Nephron (organoid): ENCODE measurements at regions not wholly inside any gene's neighbourhood (a gene's known extent, or its start where the extent isn't known, plus 50 kb on each side); places are given as distances from the start of the nearest gene placed in this dataset.
"Not testable (repeated sequence)": the region's sequence is repeated elsewhere in the genome, so short reads cannot be mapped to it uniquely, and the experiment has no call there.

Experiments
- H3K27ac Mint-ChIP-seq, 3 experiments: 2 replicates each; pipeline ENCODE4 v1.8.0; 2020; ENCODE audit warnings: mixed read lengths in 3 of 3, mild to moderate bottlenecking in 2 of 3, moderate library complexity in 1 of 3
- H3K27me3 Mint-ChIP-seq: 2 replicates; pipeline ENCODE4 v1.8.0; 2021; ENCODE audit warnings: low read depth, mild to moderate bottlenecking, moderate library complexity, mixed read lengths
- H3K36me3 Mint-ChIP-seq: 2 replicates; pipeline ENCODE4 v1.8.0; 2020; ENCODE audit warnings: low read depth, mixed read lengths
- H3K4me1 Mint-ChIP-seq: 2 replicates; pipeline ENCODE4 v1.8.0; 2020; ENCODE audit warnings: mixed read lengths
- H3K4me3 Mint-ChIP-seq, 3 experiments: 2 replicates each; pipeline ENCODE4 v1.8.0; 2020; ENCODE audit warnings: mild to moderate bottlenecking in 3 of 3, mixed read lengths in 3 of 3, moderate library complexity in 2 of 3
- H3K9me3 Mint-ChIP-seq: 2 replicates; pipeline ENCODE4 v1.8.0; 2020; ENCODE audit warnings: mixed read lengths
- CTCF ChIP-seq, 3 experiments: fragments of 200-600 bp; sonication (generic); IDR thresholded peaks; one replicate each; pipeline ENCODE4 v1.5.0; 2021; ENCODE audit warnings: antibody characterized with exemption in 3 of 3; ENCODE audit not compliant: unreplicated experiment in 3 of 3

DNA sequence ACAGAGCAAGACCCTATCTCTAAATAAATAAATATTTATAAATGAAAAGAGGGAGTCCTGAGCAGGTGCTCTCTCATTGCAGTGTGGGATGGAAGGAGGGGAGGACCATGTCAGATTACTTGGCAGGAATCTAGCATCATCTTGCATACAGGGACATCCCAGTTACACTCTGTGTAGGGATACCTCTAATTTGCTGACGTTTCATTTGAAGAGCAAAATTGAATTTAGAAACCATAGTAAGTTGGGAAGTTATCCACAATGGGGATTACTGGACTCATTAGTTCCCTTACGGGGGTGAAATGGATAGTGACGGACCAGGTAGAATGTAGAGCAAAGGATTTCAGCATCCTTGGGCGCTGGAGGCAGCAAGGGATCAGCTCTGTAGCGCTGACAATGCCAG lies 52.1 kb downstream of the ARHGEF18 start:
- H3K4me1 Mint-ChIP-seq, result peaks cover 24% of the 10 kb centered on the region
- no peak for TF ChIP-seq CTCF (IDR thresholded peaks at IDR 0.05; ENCODE audit: unreplicated experiment in 3 of 3)
- H3K9me3 Mint-ChIP-seq, result no peaks in the 10 kb centered on the region
- no peak overlapping the region for H3K4me3 Mint-ChIP-seq
- peaks cover 16% of the 10 kb centered on the region for H3K36me3 Mint-ChIP-seq
- peak overlapping the region in 1 of 3 experiments; percentile 67 for H3K27ac Mint-ChIP-seq
- H3K27me3 Mint-ChIP-seq, result no peaks in the 10 kb centered on the region

GRCh38 chr19:7401694-7402093 lies 53.0 kb downstream of the ARHGEF18 start:
- Mint-ChIP-seq H3K27me3 (no peaks in the 10 kb centered on the region), H3K27ac (no peak overlapping the region), H3K9me3 (no peaks in the 10 kb centered on the region), H3K36me3 (peaks cover 16% of the 10 kb centered on the region), H3K4me3 (no peak overlapping the region), H3K4me1 (peaks cover 19% of the 10 kb centered on the region)
- TF ChIP-seq CTCF (IDR thresholded peaks at IDR 0.05; ENCODE audit: unreplicated experiment in 3 of 3), result no peak

DNA sequence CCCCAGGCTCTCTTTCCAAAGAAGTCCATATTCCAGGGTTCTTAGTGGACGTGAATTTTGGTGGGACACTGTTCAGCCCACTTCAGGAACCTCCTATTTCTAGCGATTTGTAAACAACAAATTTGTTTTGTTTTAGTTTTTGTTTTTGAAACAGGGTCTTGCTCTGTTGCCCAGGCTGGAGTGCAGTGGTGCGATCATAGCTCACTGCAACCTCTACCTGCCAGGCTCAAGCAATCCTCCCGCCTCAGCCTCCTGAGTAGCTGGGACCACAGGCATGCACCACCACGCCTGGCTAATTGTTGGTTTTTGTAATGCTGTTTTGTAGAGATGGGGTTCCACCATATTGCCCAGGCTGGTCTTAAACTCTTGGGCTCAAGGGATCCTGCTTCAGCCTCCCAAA lies 56.7 kb downstream of the ARHGEF18 start:
- peak overlapping the region in 1 of 3 experiments; percentile 96 for H3K27ac Mint-ChIP-seq
- peaks cover 15% of the 10 kb centered on the region for H3K4me1 Mint-ChIP-seq
- not testable (repeated sequence) for H3K9me3 Mint-ChIP-seq, H3K4me3 Mint-ChIP-seq, H3K27me3 Mint-ChIP-seq
- H3K36me3 Mint-ChIP-seq, result peaks cover 16% of the 10 kb centered on the region

DNA sequence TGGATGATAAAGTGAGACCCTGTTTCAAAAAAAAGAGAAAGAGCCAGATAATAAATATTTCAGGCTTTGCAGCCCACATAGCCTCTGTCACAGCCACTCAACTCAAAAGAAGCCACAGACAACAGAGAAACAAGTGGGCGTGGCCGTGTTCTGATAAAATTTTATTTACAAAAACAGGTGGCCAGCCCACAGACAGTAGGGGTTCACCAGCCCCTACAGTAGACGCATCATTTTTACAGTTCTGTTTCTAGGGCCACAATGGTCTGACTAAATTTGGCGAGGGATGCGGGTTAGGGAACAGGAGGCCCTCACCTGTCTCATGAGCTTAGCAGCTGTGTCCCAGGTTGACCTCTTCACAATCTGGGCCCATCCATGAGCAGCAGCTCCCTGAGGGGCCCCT lies 59.5 kb downstream of the ARHGEF18 start:
- H3K27ac Mint-ChIP-seq, result peak overlapping the region in 1 of 3 experiments; percentile 48
- TF ChIP-seq CTCF (IDR thresholded peaks at IDR 0.05; ENCODE audit: unreplicated experiment in 3 of 3), result no peak
- no peaks in the 10 kb centered on the region for H3K9me3 Mint-ChIP-seq
- H3K27me3 Mint-ChIP-seq, result no peaks in the 10 kb centered on the region
- peaks cover 19% of the 10 kb centered on the region for H3K36me3 Mint-ChIP-seq
- peaks cover 13% of the 10 kb centered on the region for H3K4me1 Mint-ChIP-seq
- no peak overlapping the region for H3K4me3 Mint-ChIP-seq

GRCh38 chr19:7410946-7411345 lies 62.2 kb downstream of the ARHGEF18 start:
- Mint-ChIP-seq H3K27me3 (no peaks in the 10 kb centered on the region), H3K4me1 (peaks cover 20% of the 10 kb centered on the region), H3K9me3 (no peaks in the 10 kb centered on the region), H3K36me3 (peaks cover 12% of the 10 kb centered on the region), H3K27ac (no peak overlapping the region), H3K4me3 (no peak overlapping the region)
- TF ChIP-seq CTCF (IDR thresholded peaks at IDR 0.05; ENCODE audit: unreplicated experiment in 3 of 3), result no peak

DNA sequence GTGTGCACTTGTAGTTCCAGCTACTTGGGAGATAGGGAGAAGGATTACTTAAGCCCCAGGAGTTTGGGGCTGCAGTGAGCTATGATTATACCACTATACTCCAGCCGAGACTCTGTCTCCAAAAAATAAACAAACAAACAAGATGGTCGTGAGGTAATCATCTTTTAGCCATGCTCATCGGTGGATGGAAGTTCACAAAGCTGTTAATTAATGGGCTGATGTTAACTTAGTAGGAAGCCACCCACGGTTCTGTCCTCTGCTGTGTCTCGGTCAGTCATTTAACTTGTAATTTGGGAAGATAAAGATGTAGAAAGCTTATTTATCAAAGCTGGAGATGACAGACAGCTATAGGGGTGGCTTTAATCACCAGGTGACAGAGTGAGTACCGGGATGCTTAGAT lies 64.9 kb downstream of the ARHGEF18 start:
- no peak for TF ChIP-seq CTCF (IDR thresholded peaks at IDR 0.05; ENCODE audit: unreplicated experiment in 3 of 3)
- H3K36me3 Mint-ChIP-seq, result peaks cover 10% of the 10 kb centered on the region
- H3K27ac Mint-ChIP-seq, result peak overlapping the region in 1 of 3 experiments; percentile 25
- no peaks in the 10 kb centered on the region for H3K9me3 Mint-ChIP-seq
- H3K4me1 Mint-ChIP-seq, result peaks cover 14% of the 10 kb centered on the region
- H3K4me3 Mint-ChIP-seq, result no peak overlapping the region
- H3K27me3 Mint-ChIP-seq, result no peaks in the 10 kb centered on the region
